LNCAP (cell line): ENCODE measurements at regions not wholly inside any gene's neighbourhood (a gene's known extent, or its start where the extent isn't known, plus 50 kb on each side); places are given as distances from the start of the nearest gene placed in this dataset.

Experiments
- TF ChIP-seq, protein P1 (sequence below): fragments of 450-650 bp; IDR thresholded peaks from 2 replicates; pipeline ENCODE4 v1.5.1; 2017; ENCODE audit warnings: mild to moderate bottlenecking

DNA sequence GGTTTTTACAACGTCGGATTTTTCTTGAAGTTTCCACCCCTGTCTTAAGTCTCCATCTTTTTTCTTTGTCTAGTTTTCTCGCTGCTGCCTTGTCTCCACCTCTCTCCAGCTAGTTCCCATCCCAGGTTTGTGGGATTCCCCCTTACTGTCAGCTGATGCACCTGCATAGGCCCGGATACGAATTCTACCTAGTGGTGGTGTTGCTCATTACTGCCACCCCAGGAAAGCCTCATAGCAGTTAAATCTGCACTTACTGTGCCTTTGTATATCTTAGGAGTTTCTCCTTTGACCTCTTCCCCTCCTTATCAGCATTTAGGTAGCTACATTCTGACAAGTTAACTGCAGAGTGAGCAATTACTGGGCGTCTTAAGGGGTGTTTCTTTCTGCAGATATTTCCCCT lies 1693.1 kb upstream of the TENM3 start:
- TF ChIP-seq, protein P1, sequence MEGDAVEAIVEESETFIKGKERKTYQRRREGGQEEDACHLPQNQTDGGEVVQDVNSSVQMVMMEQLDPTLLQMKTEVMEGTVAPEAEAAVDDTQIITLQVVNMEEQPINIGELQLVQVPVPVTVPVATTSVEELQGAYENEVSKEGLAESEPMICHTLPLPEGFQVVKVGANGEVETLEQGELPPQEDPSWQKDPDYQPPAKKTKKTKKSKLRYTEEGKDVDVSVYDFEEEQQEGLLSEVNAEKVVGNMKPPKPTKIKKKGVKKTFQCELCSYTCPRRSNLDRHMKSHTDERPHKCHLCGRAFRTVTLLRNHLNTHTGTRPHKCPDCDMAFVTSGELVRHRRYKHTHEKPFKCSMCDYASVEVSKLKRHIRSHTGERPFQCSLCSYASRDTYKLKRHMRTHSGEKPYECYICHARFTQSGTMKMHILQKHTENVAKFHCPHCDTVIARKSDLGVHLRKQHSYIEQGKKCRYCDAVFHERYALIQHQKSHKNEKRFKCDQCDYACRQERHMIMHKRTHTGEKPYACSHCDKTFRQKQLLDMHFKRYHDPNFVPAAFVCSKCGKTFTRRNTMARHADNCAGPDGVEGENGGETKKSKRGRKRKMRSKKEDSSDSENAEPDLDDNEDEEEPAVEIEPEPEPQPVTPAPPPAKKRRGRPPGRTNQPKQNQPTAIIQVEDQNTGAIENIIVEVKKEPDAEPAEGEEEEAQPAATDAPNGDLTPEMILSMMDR = no peak

DNA sequence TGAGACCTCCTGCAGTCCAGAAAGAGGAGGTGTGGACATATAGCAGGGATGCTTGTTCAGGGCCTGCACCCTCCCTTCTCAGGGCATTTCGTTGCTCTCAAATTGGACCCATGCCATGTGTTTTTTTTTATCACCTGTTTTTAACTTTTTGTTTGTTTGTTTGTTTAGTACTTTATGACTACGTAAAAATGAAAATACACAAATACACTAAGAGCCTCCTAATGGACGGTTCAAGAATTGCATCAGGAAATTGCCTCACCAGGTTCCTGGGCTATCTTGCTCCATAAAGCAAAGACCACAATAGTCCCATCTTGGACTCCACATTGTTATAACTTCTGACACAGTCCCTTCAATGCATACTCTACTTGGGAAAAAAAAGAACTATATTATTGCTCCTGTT lies 1685.9 kb upstream of the TENM3 start:
- TF ChIP-seq, protein P1 = peak; percentile 33; the same call in 1 of the 2 replicates

DNA sequence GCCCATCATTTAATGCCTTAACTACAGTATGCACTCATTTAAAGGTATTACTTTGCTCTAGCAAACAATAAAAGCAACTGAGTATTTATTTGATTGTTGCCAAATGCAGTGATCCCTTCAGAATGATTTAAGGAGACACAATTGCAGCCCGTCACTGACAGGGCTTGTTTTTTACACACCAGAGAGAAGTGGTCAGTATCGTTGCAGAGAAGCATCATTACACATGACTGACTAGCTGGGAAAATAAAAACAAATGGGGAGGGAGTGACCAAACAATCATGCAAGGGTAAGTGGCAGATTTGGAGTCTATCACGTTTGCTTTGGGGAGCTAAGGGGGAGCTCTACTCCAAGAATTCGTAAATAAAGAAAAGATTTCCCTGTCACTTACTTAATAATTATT lies 1685.3 kb upstream of the TENM3 start:
- TF ChIP-seq, protein P1 = no peak

DNA sequence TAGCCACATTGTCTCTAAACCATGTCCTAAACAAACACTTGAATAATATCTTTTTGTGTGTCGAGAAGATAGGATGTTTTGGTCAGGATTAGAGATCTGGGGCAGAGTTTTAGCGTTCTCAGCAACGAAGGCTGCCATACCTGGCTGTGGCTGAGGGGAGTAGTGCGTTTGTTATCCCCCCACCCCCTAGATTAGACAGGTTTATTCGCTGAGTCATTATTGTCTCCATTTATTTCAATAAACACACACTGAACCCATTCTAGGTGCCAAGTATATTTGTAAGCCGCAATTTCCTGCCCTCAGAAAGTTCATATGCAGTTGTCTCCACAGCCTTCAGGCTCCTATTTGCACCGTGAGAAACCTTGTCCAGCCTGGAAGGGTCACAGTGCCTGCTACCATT lies 1684.8 kb upstream of the TENM3 start:
- TF ChIP-seq, protein P1 = no peak

DNA sequence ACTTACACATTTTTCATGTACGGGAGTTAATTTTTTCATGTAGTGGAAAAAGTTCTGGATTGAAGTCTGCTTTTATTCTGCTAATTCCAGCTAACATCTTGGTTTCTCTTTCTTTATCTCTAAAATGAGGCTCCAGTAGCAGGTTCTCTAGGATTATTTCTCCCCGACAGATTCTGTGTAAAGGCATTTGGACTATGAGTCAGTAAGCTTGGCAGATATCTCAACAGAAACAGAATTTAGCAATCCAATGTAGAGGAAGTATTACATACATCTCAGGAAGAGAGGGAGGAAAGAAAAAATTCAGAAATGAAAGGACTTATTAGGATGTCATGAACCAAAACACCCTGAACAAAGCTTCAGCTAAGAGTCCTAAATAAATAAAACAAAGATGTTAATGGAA lies 1682.3 kb upstream of the TENM3 start:
- TF ChIP-seq, protein P1 = no peak

DNA sequence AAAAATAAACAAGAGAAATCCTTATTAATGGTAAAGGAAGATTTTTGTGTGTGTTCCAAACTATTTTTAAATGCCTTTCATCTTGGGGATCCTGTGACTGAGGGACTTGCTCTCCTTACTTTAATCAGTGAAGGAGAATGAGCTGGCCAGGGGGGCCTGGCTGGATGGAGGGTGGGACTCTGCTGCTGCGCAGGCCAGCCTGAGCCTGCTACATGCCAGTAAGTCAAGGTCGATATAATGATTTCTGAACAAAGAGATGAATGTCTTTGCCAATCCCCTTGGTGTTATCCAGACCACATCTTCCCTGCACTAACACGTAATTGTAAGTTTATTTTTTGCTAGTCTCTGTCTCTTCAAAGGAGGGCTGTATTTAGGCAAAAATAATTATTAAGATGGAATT lies 1679.2 kb upstream of the TENM3 start:
- TF ChIP-seq, protein P1 = no peak

DNA sequence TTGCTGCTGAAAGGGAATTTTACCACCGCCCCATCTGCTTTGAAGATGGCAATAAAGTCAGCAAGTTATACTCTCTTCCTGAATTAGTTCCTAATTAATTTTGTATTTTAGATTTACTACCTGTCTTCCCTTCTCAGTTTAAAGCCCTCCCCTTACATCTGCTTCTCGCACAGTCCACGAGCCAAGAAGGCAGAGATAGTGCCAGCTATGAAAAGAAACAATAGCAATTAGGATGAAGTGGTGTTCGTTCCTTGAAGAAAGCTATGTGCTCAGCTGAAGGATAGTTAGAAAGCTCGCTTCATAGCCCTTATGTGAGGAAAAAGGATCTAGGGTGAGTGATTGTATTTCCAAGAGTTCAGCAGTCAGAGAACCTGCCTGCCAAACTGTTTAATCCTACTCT lies 1678.8 kb upstream of the TENM3 start:
- TF ChIP-seq, protein P1 = no peak

DNA sequence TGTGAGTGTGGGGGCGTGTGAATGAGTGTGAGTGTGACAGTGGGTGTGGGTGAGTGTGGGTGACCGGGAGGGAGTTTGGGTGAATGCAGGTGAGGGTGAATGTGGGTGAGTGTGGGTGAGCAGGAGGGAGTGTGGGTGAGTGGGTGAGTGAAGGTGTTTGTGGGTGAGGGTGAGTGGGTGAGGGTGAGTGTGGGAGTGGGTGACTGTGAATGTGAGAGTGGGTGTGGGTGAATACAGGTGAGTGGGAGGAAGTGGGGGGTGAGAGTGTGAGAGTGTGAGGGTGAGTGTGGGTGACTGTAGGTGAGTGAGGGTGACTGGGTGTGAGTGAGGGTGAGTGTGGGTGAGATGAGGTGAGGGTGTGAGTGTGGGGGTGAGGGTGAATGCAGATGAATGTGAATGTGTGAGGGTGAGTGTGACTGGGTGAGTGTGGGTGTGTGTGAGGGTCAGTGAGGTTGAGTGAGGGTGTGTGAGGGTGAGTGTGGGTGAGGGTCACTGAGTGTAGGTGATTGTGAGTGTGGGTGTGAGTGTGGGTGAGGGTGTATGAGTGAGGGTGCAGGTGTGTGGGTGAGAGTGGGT lies 1677.3 kb upstream of the TENM3 start:
- TF ChIP-seq, protein P1 = no peak
